OCI-LY7 (cell line): ENCODE measurements at regions not wholly inside any gene's neighbourhood (a gene's known extent, or its start where the extent isn't known, plus 50 kb on each side); places are given as distances from the start of the nearest gene placed in this dataset.

Experiments
- EZH2phosphoT487 ChIP-seq: fragments of 200-600 bp; sonication (generic); IDR thresholded peaks from 2 replicates; pipeline ENCODE4 v1.6.1; 2018; ENCODE audit warnings: low read depth, borderline replicate concordance, mild to moderate bottlenecking, mixed run types, antibody characterized with exemption, low read length, moderate library complexity, mixed read lengths
- TF ChIP-seq, protein P1 (sequence below): fragments of 200-600 bp; sonication (generic); conservative IDR thresholded peaks from 2 replicates; pipeline ENCODE4 v1.5.1; 2014; ENCODE audit warnings: mild to moderate bottlenecking, antibody characterized with exemption, low read length, moderate library complexity, mixed read lengths

DNA sequence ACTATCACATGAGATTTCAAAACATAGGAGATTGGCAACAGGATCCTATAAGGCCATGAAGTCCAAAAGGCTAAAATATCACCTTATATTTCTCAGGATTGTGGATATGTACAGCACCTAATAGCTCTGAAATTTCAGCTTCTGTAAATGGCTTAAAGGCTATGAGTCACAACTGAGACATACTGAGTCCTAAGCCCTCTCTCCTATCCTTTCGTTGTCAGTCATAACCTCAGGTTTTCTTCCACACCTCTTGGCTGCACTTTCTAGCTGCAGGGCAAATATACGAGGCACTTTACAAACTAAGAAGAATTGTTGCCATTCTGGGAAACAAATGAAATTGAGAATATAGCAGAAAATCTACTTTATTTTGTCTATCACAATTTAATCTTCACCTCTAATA, 969.9 kb upstream of the EPHA7 start:
- TF ChIP-seq, protein P1, sequence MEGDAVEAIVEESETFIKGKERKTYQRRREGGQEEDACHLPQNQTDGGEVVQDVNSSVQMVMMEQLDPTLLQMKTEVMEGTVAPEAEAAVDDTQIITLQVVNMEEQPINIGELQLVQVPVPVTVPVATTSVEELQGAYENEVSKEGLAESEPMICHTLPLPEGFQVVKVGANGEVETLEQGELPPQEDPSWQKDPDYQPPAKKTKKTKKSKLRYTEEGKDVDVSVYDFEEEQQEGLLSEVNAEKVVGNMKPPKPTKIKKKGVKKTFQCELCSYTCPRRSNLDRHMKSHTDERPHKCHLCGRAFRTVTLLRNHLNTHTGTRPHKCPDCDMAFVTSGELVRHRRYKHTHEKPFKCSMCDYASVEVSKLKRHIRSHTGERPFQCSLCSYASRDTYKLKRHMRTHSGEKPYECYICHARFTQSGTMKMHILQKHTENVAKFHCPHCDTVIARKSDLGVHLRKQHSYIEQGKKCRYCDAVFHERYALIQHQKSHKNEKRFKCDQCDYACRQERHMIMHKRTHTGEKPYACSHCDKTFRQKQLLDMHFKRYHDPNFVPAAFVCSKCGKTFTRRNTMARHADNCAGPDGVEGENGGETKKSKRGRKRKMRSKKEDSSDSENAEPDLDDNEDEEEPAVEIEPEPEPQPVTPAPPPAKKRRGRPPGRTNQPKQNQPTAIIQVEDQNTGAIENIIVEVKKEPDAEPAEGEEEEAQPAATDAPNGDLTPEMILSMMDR = no peak
- TF ChIP-seq EZH2phosphoT487 = no peak
